A673 (cell line): ENCODE measurements at regions not wholly inside any gene's neighbourhood (a gene's known extent, or its start where the extent isn't known, plus 50 kb on each side); places are given as distances from the start of the nearest gene placed in this dataset.

Source experiments
- CTCF ChIP-seq: fragments of 300-800, 200-600 bp; sonication (generic); conservative IDR thresholded peaks from 2 replicates; pipeline ENCODE4 v1.5.1; 2017; ENCODE audit warnings: low read depth, mild to moderate bottlenecking, antibody characterized with exemption, low read length, moderate library complexity, mixed read lengths
- EZH2 ChIP-seq: fragments of 200-600 bp; sonication (generic); IDR thresholded peaks from 2 replicates; pipeline ENCODE4 v1.6.1; 2017; ENCODE audit warnings: borderline replicate concordance, low read depth, mild to moderate bottlenecking, mixed read lengths, antibody characterized with exemption, low read length; ENCODE audit not compliant: poor library complexity, severe bottlenecking

DNA sequence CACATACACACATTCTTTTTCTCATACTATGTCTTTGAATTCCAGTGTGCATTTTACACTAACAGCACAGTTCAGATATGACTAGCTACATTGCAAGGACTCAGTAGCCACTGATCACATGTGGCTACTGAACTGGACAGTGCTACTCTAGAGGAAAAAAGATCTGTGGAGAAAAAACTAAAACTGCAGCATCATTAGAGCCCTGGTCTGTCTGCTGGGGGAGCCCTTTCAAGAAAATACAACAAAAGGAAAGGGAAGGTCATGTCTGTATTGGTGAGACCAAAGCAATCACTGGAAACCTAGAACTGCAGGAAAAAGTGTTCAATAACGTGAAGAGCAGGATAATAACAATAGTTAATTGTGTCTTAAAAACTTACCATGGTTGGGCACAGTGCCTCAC, 132.3 kb upstream of the JARID2 start:
- TF ChIP-seq CTCF (peak; percentile 23; the same call in 1 of the 2 replicates), EZH2 (no peak)
